ENCODE measurements at regions not wholly inside any gene's neighbourhood (a gene's known extent, or its start where the extent isn't known, plus 50 kb on each side); places are given as distances from the start of the nearest gene placed in this dataset.

GRCh38 chr6:71726121-71726520, 160.2 kb upstream of the RIMS1 start:
- intact Hi-C loops (cut with micrococcal nuclease), result no loop called here
- Mint-ChIP-seq H3K4me3 (no peak overlapping the region), H3K36me3 (no peaks in the 10 kb centered on the region), H3K4me1 (no peaks in the 10 kb centered on the region), H3K27ac (no peak overlapping the region), H3K9me3 (peaks cover 0 to 1% (median 0%) of the 10 kb centered on the region in 7 donors), H3K27me3 (ENCODE audit: low read depth in 3 of 3) (no peaks in the 10 kb centered on the region)
- Histone ChIP-seq H4K20me1 (ENCODE audit: insufficient read depth, low read length) (no peaks in the 10 kb centered on the region), H3K27ac (ENCODE audit: low read depth in 1 of 2, low read length in 2 of 2) (no peak overlapping the region), H3K9ac (ENCODE audit: insufficient read depth, low read length, poor library complexity, severe bottlenecking) (no peak overlapping the region), H3K4me2 (replicated peaks; ENCODE audit: extremely low read depth, low read length, poor library complexity, severe bottlenecking) (no peak overlapping the region), H3K4me3 (replicated peaks in 1 of 3; ENCODE audit: low read depth in 2 of 3, low read length in 3 of 3) (no peak overlapping the region), H3K4me1 (ENCODE audit: control insufficient read depth in 1 of 2, insufficient read depth in 2 of 2, low read length in 2 of 2) (no peaks in the 10 kb centered on the region), H3K9me3 (replicated peaks in 1 of 2; ENCODE audit: control insufficient read depth in 1 of 2, insufficient read depth in 1 of 2, low read length in 2 of 2) (no peaks in the 10 kb centered on the region), H3K36me3 (replicated peaks in 1 of 2; ENCODE audit: control insufficient read depth in 1 of 2, insufficient read depth in 2 of 2, low read length in 2 of 2) (no peaks in the 10 kb centered on the region), H2AFZ (ENCODE audit: insufficient read depth, low read depth, low read length, poor library complexity, severe bottlenecking) (no peak overlapping the region), H3K27me3 (ENCODE audit: control insufficient read depth in 2 of 2, insufficient read depth in 2 of 2, low read length in 2 of 2) (no peaks in the 10 kb centered on the region), H3K79me2 (ENCODE audit: insufficient read depth, low read length) (no peaks in the 10 kb centered on the region)
- 89% methylated on average over 1 of the region's 2 CpGs for WGBS (ENCODE audit: insufficient coverage)
- no peak for DNase-seq
- TF ChIP-seq CTCF (IDR thresholded peaks at IDR 0.05), result no peak

- Mint-ChIP-seq H3K4me1 (no peaks in the 10 kb centered on the region), H3K36me3 (no peaks in the 10 kb centered on the region), H3K4me3 (no peak overlapping the region), H3K9me3 (peaks cover 0 to 3% (median 0%) of the 10 kb centered on the region in 7 donors), H3K27ac (no peak overlapping the region), H3K27me3 (ENCODE audit: low read depth in 3 of 3) (no peaks in the 10 kb centered on the region)
- H3K4me2 ChIP-seq (replicated peaks; ENCODE audit: extremely low read depth, low read length, poor library complexity, severe bottlenecking), result no peak overlapping the region
- no peak overlapping the region for H3K27ac ChIP-seq (ENCODE audit: low read depth in 1 of 2, low read length in 2 of 2)
- H3K27me3 ChIP-seq (ENCODE audit: control insufficient read depth in 2 of 2, insufficient read depth in 2 of 2, low read length in 2 of 2), result no peaks in the 10 kb centered on the region
- WGBS (ENCODE audit: insufficient coverage), result 0% methylated on average over 1 of the region's 2 CpGs
- H3K36me3 ChIP-seq (replicated peaks in 1 of 2; ENCODE audit: control insufficient read depth in 1 of 2, insufficient read depth in 2 of 2, low read length in 2 of 2), result no peaks in the 10 kb centered on the region
- H3K9ac ChIP-seq (ENCODE audit: insufficient read depth, low read length, poor library complexity, severe bottlenecking), result no peak overlapping the region
- H2AFZ ChIP-seq (ENCODE audit: insufficient read depth, low read depth, low read length, poor library complexity, severe bottlenecking), result no peak overlapping the region
- peak in 1 of 3 donors; percentile 6 for DNase-seq
- H4K20me1 ChIP-seq (ENCODE audit: insufficient read depth, low read length), result no peaks in the 10 kb centered on the region
- no peaks in the 10 kb centered on the region for H3K9me3 ChIP-seq (replicated peaks in 1 of 2; ENCODE audit: control insufficient read depth in 1 of 2, insufficient read depth in 1 of 2, low read length in 2 of 2)
- no peaks in the 10 kb centered on the region for H3K4me1 ChIP-seq (ENCODE audit: control insufficient read depth in 1 of 2, insufficient read depth in 2 of 2, low read length in 2 of 2)
- TF ChIP-seq CTCF (IDR thresholded peaks at IDR 0.05), result no peak
- no peak overlapping the region for H3K4me3 ChIP-seq (replicated peaks in 1 of 3; ENCODE audit: low read depth in 2 of 3, low read length in 3 of 3)
- H3K79me2 ChIP-seq (ENCODE audit: insufficient read depth, low read length), result no peaks in the 10 kb centered on the region
- intact Hi-C loops (cut with micrococcal nuclease), result no loop called here
Observed at GRCh38 chr6:71727632-71728294, 158.6 kb upstream of the RIMS1 start.

Data from CD14-positive monocyte (primary cell).